ENCODE measurements at regions not wholly inside any gene's neighbourhood (a gene's known extent, or its start where the extent isn't known, plus 50 kb on each side); places are given as distances from the start of the nearest gene placed in this dataset.
A peak's percentile ranks its signal among the peaks of the same experiment; 100 is the strongest.

- H3K36me3 Mint-ChIP-seq, result peaks cover 2% of the 10 kb centered on the region
- H3K4me1 Mint-ChIP-seq, result no peaks in the 10 kb centered on the region
- H3K27ac Mint-ChIP-seq, result no peak overlapping the region
- H3K4me3 Mint-ChIP-seq, result no peak overlapping the region
- no peak for TF ChIP-seq CTCF (IDR thresholded peaks at IDR 0.05; ENCODE audit: unreplicated experiment)
- H3K9me3 Mint-ChIP-seq, result peaks cover 20% of the 10 kb centered on the region
- no peak for DNase-seq (ENCODE audit: low spot score in 2 of 2, unreplicated experiment in 2 of 2)
- H3K27me3 Mint-ChIP-seq (ENCODE audit: low read depth), result no peaks in the 10 kb centered on the region
Measured at GRCh38 chr13:106768991-106769390, 201.1 kb upstream of the ARGLU1 start.

GRCh38 chr13:106762708-106763107 is 194.8 kb upstream of the ARGLU1 start:
- no peak for DNase-seq (ENCODE audit: low spot score in 2 of 2, unreplicated experiment in 2 of 2)
- Mint-ChIP-seq H3K4me1 (no peaks in the 10 kb centered on the region), H3K27me3 (ENCODE audit: low read depth) (no peaks in the 10 kb centered on the region), H3K9me3 (peaks cover 12% of the 10 kb centered on the region), H3K36me3 (peaks cover 2% of the 10 kb centered on the region), H3K4me3 (no peak overlapping the region), H3K27ac (no peak overlapping the region)
- no peak for TF ChIP-seq CTCF (IDR thresholded peaks at IDR 0.05; ENCODE audit: unreplicated experiment)

GRCh38 chr13:106756446-106756845 is 188.5 kb upstream of the ARGLU1 start:
- H3K4me1 Mint-ChIP-seq, result peaks cover 6% of the 10 kb centered on the region
- no peaks in the 10 kb centered on the region for H3K27me3 Mint-ChIP-seq (ENCODE audit: low read depth)
- H3K27ac Mint-ChIP-seq, result no peak overlapping the region
- no peak overlapping the region for H3K4me3 Mint-ChIP-seq
- no peak for TF ChIP-seq CTCF (IDR thresholded peaks at IDR 0.05; ENCODE audit: unreplicated experiment)
- no peaks in the 10 kb centered on the region for H3K36me3 Mint-ChIP-seq
- H3K9me3 Mint-ChIP-seq, result no peaks in the 10 kb centered on the region
- no peak for DNase-seq (ENCODE audit: low spot score in 2 of 2, unreplicated experiment in 2 of 2)

- no peak for TF ChIP-seq CTCF (IDR thresholded peaks at IDR 0.05; ENCODE audit: unreplicated experiment)
- H3K27ac Mint-ChIP-seq, result no peak overlapping the region
- DNase-seq (ENCODE audit: low spot score in 2 of 2, unreplicated experiment in 2 of 2), result no peak
- H3K27me3 Mint-ChIP-seq (ENCODE audit: low read depth), result no peaks in the 10 kb centered on the region
- H3K36me3 Mint-ChIP-seq, result no peaks in the 10 kb centered on the region
- no peak overlapping the region for H3K4me3 Mint-ChIP-seq
- H3K9me3 Mint-ChIP-seq, result no peaks in the 10 kb centered on the region
- H3K4me1 Mint-ChIP-seq, result peaks cover 6% of the 10 kb centered on the region
Measured at GRCh38 chr13:106755542-106755941, 187.6 kb upstream of the ARGLU1 start.

- H3K9me3 Mint-ChIP-seq, result no peaks in the 10 kb centered on the region
- no peak for DNase-seq (ENCODE audit: low spot score in 2 of 2, unreplicated experiment in 2 of 2)
- peak overlapping the region; percentile 5 for H3K27ac Mint-ChIP-seq
- no peak overlapping the region for H3K4me3 Mint-ChIP-seq
- H3K27me3 Mint-ChIP-seq (ENCODE audit: low read depth), result no peaks in the 10 kb centered on the region
- TF ChIP-seq CTCF (IDR thresholded peaks at IDR 0.05; ENCODE audit: unreplicated experiment), result no peak
- H3K4me1 Mint-ChIP-seq, result peaks cover 6% of the 10 kb centered on the region
- no peaks in the 10 kb centered on the region for H3K36me3 Mint-ChIP-seq
Measured at GRCh38 chr13:106753251-106753650, 185.3 kb upstream of the ARGLU1 start.

GRCh38 chr13:106752584-106753170 is 184.7 kb upstream of the ARGLU1 start:
- H3K4me3 Mint-ChIP-seq, result no peak overlapping the region
- H3K4me1 Mint-ChIP-seq, result peaks cover 6% of the 10 kb centered on the region
- no peak for TF ChIP-seq CTCF (IDR thresholded peaks at IDR 0.05; ENCODE audit: unreplicated experiment)
- peak overlapping the region; percentile 90 for H3K27ac Mint-ChIP-seq
- H3K9me3 Mint-ChIP-seq, result peaks cover 3% of the 10 kb centered on the region
- no peaks in the 10 kb centered on the region for H3K27me3 Mint-ChIP-seq (ENCODE audit: low read depth)
- no peaks in the 10 kb centered on the region for H3K36me3 Mint-ChIP-seq
- DNase-seq (ENCODE audit: low spot score in 2 of 2, unreplicated experiment in 2 of 2), result no peak
